LNCaP clone FGC (cell line): ENCODE measurements at regions not wholly inside any gene's neighbourhood (a gene's known extent, or its start where the extent isn't known, plus 50 kb on each side); places are given as distances from the start of the nearest gene placed in this dataset.

Source experiments
- DNase-seq: peaks from one replicate; pipeline ENCODE4 v3.0.0-alpha.2; 2011; ENCODE audit warnings: low read depth
- H3K4me3 ChIP-seq: 2 replicates; pipeline ENCODE4 v1.5.1; 2011; ENCODE audit warnings: mild to moderate bottlenecking, low read depth, low read length, control low read depth
- CTCF ChIP-seq: IDR thresholded peaks from 2 replicates; pipeline ENCODE4 v1.5.1; 2012; ENCODE audit warnings: mild to moderate bottlenecking; ENCODE audit not compliant: control insufficient read depth, insufficient read depth; ENCODE audit errors: extremely low read depth

- DNase-seq: no peak
- no peak for TF ChIP-seq CTCF
- no peak overlapping the region for H3K4me3 ChIP-seq
Measured at GRCh38 chr6:14375930-14376329, 258.4 kb downstream of the CD83 start.

- H3K4me3 ChIP-seq: no peak overlapping the region
- no peak for DNase-seq
- no peak for TF ChIP-seq CTCF
Measured at GRCh38 chr6:14379568-14379967, 262.0 kb downstream of the CD83 start.

GRCh38 chr6:14380086-14380820 is 262.7 kb downstream of the CD83 start:
- no peak for TF ChIP-seq CTCF
- no peak for DNase-seq
- H3K4me3 ChIP-seq: no peak overlapping the region

- TF ChIP-seq CTCF: no peak
- DNase-seq: no peak
- H3K4me3 ChIP-seq: no peak overlapping the region
Measured at GRCh38 chr6:14380901-14381828, 263.6 kb downstream of the CD83 start.

GRCh38 chr6:14381829-14382677 is 264.5 kb downstream of the CD83 start:
- no peak for DNase-seq
- H3K4me3 ChIP-seq: no peak overlapping the region
- no peak for TF ChIP-seq CTCF

GRCh38 chr6:14382678-14383236 is 265.2 kb downstream of the CD83 start:
- no peak for DNase-seq
- no peak overlapping the region for H3K4me3 ChIP-seq
- TF ChIP-seq CTCF: no peak
